Suppressor macrophage treated with lipopolysaccharide for 4 hours (primary cell): ENCODE measurements at regions not wholly inside any gene's neighbourhood (a gene's known extent, or its start where the extent isn't known, plus 50 kb on each side); places are given as distances from the start of the nearest gene placed in this dataset.
A peak's percentile ranks its signal among the peaks of the same experiment; 100 is the strongest.

Experiments used
- DNase-seq: peaks from one replicate; pipeline ENCODE4 v3.0.0-alpha.2; 2020

DNA sequence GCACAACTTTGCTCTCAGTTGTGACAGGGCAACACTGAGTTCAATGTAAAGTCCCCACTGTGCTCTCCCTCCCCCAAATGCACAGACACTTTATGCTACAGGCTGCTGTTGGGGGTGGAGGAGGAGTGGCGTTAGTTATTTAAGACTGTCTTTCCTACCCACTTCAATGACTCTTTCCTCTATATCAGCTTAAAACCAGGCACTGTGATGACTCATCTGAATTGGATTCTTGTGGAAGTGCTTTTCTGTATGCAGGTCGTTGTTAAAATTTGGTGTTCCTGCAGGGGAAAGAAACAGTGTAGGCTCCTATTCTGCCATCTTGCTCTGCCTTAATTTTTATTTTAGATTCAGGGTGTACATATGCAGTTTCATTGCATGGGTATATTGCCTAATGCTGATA is 1157.2 kb upstream of the ADGRL3 start:
- DNase-seq, result no peak

DNA sequence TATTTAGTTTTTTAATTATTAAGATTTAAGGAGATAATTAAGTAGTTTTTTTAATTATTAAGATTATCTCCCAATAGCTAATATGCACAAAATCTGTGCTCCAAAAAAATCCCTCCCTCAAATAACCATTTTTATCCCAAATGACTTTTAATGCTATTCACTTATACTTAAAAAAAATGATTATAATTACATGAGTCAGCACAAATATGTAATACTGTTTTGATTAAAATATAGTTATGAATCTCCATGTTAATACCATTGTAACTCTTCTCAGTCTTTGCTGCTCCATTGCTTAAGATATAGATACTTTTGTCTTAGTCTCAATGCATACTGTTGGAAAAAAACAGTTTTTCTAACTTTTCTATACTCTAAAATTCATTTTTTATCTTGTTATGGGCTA is 1121.1 kb upstream of the ADGRL3 start:
- no peak for DNase-seq

DNA sequence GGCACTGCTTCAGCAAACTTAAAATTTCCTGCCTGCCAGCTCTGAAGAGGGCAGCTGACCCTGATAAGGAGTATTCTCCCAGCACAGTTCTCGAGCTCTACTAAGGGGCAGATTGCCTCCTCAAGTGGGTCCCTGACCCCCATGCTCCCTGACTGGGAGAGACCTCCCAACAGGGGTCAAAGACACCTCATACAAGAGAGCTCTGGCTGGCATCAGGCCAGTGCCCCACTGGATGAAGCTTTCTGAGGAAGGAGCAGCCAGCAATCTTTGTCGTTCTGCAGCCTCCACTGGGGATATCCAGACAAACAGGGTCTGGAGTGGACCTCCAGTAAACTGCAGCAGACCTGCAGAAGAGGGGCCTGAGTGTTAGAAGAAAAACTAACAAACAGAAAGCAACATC is 1118.3 kb upstream of the ADGRL3 start:
- DNase-seq, result no peak

DNA sequence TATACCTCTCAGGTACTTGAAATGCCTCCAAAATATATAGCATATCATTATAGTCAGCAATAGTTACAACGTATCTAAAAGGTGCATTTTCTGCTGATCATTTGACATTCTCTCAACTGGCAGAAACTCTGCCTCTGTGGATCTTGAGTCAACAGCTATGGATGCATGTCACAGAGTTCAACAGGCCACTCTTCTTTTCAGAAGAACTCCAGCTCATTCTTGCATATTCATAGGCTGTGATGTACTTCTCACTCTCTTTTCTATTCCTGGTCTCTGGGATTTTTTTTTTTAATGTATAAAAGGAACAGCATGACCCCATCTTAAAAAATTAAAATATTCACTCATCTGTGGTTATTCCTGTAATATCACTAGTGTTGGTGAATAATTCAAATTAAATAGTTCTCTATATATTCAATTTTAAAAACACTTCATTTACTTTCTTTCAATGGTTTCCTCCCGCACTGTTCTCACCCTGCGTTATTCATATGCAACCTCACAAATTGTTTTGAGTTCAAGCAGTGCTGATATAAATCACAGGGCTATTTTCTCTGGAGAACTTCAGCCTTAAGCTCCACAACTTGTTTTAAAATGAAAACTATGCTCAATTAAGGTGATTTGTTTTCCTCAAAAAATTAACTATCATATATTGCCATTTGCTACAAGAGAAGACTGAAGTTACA is 1111.2 kb upstream of the ADGRL3 start:
- DNase-seq, result no peak

DNA sequence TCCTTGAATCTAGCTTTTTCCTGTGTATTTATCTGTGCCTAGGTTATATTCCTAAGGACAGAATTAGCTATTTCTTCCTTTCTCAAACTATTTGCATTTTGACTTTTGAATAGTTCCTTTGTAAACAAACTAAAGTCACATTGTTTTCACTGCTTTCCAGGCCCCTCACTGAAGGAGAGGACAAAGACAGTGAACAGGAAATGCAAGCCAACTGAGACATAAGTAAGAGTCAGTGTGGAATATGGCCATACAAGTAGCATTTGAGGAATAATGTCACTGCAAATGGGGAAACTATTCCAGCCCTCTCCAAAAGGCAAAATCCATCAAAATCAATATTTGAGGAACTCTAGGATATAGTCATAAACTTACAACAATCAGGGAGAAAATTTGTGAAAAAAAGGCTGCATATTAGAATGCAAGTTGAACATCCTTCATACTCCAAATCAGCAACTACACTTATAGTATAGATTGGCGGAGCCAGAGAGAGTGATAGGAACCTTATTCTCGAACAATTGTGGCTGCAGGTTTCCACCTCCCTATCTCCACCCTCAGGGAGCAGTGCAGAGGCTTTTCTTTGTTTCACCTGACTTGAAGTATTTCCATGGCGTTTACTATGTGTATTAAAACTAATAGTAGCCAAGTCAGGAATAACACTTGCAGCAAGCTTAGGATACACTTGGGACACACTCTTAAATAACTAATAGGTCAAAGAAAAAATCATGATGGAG is 1110.4 kb upstream of the ADGRL3 start:
- DNase-seq, result no peak

DNA sequence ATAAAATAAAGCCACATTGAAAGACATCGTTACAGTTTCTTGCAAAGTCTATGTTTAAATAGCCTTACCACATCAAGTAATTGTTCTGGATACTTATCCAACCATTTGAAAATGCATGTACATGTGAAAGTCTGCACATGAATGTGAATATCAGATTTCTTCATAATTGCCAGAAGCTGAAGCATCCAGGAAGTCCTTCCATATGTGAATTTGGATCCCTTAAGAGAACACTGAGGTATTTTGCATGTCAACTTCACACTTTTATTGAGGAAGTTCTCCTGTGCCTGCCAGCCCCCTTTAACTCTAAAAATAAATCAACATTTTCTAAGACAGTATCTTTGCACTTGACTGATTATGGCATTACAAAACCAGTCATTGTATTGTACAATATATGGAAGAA is 1103.5 kb upstream of the ADGRL3 start:
- DNase-seq, result no peak

DNA sequence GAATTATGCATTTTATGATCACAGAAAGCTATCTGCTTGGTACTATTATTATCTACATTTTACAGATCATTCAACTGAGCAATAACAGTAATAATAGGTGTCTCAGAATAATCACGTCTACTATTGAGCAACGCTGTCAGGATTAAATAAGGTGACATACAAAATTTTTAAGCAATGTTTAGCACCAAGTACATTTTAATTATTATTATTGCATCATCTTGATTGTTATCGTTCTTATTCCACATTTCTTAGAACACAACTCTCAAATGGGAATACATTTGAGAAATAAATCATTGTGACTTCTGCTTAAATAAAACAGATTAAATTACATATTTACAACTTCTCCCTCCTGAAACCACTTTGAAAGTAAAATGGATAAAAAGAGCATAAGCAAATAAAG is 1083.5 kb upstream of the ADGRL3 start:
- DNase-seq, result no peak

DNA sequence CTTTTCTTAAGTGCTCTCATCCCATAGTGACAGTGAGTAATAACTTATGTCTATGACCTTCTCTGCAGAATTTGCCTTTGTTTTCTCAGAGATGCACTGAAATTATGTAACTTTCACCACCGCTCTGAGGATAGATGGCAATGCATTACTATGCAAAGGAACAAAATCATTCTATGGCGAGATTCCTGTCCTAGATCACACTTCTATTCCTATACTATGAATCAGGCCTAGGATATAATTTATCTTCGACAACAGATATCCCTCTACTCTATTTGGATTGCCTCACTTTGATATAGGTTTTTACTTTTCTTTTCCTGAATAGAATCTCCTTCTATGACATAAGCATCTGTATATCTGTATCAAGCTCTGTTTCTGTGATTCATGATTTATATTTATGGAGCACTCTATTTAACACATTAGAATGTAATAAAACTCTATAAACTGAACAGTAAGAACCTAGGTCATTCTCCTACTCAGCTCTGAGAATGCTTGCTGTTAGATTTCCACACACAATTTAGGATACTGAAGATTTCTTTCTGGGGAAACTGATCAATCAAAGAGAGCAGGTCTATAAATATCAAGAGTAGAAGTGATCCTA is 1082.3 kb upstream of the ADGRL3 start:
- DNase-seq, result no peak

DNA sequence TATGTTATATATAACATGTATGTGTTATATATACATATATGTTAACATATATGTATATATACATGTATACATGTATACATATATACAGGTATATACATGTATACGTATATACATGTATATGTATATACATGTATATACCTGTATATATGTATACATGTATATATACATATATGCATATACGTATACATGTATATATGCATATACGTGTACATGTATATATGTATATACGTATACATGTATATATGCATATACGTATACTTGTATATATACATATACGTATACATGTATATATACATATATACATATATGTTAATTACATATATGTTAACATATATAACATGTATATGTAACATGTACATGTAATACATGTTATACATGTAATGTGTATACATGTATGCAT is 1077.3 kb upstream of the ADGRL3 start:
- no peak for DNase-seq

DNA sequence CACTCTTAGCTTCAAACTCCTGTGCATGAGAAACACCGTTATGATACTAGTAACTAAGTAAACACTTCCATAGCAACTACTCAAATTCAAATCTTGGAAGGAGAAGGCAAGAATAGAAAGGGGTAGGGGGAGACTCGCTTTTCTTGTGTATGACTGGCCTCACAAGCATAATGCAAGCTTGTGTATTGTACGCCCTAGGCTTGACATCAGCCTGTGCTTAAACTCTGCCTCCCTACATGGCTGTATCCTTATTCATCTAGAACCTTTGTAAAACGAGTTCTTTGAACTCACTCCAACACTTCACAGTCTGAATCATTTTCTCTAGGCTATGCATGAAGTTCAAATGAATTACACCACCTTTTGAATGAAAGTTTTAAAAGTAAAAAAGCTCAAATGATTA is 1071.2 kb upstream of the ADGRL3 start:
- DNase-seq, result no peak

DNA sequence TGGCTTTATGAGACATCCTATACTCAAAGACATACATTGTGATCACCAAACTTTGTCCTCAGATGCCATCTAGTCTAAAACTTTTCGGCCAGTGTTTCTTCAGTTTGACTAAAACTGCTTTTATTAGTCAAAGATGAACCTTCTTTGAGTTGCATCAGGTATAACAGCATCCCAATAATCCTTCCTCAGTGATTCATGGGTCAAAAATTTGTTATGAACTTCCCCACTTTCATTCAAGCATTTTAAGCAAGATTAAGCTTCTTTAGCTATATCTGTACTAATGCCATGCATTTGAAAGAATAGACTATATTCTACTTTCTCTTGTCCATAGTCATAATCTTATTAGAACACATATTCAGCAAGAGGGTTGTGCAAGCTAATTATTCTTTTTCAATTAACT is 1070.4 kb upstream of the ADGRL3 start:
- no peak for DNase-seq

DNA sequence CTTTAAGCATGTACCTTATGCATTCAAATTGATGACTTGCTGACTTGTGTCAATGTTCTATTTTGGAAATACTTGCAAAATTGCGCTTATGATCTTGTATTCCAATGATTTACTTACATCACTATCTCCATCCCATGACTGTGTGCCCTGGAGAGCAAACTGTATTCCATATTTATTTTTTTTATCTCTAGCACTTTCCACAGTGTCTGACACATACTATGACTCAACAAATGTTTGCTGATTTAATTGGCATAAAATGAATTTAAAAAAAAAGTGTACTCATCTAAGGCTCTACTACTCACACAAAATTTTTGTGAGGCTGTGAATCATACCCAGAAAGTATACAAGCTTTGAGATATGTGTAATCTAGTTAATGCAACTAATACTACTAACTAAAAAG is 1066.8 kb upstream of the ADGRL3 start:
- no peak for DNase-seq

DNA sequence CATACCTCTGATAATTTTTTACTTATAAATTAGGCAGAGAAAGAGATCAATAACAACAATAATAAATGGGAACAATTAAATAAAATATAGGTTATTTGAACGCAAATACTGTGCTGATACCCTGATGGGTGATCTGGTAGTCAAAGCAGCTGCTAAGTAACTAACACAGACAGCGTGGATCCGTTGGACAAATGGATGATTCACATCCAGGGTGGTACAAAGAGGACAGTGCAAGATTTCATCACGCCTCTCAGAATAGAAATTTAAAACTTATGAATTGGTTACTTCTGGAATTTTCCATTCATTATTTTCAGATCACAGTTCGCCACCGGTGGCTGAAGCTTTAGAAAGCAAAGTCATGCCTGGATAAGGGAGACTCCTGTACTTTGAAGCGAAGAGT is 1066.0 kb upstream of the ADGRL3 start:
- no peak for DNase-seq

DNA sequence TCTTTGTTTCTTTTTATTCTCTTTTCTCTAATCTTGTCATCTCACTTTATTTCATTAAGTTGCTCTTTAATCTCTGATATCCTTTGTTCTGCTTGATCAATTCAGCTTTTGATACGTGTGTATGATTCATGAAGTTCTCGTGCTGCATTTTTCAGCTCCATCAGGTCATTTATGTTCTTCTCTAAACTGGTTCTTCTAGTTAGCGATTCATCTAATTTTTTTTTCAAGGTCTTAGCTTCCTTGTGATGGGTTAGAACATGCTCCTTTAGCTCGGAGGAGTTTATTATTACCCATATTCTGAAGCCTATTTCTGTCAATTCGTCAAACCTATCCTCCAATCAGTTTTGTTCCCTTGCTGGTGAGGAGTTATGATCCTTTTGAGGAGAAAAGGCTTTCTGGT is 1045.0 kb upstream of the ADGRL3 start:
- no peak for DNase-seq

DNA sequence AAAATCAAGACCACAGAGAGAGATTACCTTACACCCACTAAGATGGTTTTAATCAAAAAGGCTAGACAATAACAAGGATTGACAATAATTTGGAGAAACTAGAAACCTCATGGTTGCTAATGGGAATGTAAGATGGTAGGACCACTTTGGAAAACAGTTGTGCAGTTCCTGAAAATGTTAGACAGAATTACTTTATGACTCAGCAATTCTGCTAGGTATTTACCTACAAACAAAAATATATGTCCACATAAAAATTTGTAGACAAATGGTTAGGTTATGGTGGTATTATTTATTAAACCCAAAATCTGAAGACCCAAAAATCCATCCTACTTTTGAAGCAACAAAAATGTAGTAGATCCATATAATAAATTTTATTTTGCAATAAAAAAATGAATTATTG is 1027.0 kb upstream of the ADGRL3 start:
- no peak for DNase-seq

DNA sequence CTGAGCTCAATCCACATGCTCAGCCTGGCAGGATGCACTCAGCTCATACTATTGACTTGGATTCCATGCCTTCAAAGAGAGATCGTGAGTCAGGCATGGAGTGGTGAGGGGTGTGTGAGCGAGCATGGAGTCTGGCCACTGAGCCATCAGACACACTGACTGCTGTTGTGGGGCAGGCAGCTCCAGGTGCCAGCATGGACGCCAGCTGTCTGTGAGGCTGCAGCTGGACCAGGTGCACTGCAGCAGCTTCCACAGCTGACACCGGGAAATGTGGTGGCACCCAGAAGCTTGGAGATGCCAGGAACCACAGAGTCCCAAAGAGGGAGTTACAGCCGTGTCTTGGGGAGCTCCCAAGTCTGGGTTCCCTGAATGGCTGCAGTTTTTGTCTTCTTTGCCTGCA is 1026.4 kb upstream of the ADGRL3 start:
- DNase-seq, result no peak

DNA sequence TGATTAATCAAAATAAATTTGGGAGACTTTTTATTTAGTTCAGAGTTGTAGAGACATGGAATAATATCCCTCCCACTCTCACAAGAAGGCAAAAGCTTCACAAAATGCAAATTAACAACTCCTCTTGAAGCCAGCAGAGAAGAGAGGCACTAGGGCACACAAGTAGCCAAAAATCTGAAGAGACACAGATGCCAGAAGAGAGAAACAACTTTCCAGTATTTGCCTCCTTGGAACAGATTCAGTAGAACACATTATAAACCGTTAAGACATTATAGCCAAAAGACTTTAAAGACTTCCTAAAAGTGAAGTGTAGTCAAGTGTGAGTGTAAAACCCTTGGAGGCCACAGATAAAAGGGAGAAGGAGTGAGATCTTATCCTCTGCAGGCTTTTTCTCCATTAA is 1024.9 kb upstream of the ADGRL3 start:
- DNase-seq, result no peak

DNA sequence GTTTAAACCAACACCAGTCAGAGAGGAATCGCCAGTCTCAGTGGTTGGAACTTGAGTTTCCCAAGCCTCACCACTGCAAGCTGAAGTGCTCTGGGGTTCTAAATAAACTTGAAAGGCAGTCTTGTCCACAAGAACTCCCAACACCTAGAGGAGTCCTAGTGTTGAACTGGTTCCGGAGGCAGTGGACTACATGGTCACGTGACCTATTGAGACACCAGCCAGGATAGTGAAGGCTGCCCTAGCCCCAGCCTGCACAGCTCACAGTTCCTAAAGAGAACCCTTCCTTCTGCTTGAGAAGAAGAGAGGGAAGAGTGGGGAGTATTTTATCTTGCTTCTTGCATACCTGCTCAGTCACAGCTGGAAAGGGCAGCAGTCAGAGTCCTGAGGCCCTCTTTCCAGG is 1012.7 kb upstream of the ADGRL3 start:
- DNase-seq, result no peak

DNA sequence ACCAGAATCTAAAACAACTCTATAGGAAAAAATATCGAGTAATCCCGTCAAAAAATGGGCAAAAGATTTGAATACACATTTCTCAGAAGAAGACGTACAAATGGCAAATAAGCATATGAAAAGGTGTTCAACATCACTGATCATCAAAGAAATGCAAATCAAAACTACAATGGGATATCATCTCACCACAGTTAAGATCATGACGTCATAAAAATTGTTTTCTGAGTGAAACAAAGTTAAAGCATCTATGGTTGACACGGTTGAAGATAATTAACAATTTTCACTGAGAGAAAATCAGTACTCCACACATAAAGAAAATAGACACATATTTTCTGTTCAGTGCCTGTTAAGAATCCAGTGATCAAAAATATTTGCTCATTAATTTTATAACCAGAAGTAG is 1010.8 kb upstream of the ADGRL3 start:
- DNase-seq, result no peak

DNA sequence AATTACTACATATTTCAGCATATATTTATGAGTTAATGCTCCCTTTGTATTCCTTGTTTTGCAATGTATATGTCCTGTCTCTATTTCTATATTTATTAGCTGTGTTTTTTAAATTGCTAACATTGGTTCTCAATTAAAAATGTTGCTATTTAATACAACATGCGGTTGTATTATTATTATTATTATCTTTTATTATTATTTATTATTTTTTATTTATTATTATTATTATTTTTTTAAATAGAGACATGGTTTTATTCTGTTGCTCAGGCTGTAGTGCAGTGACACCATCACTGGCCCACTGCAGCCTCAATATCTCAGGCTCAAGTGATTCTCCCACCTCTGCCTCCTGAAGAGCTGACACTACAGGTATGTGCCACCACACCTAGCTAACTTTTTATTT is 1005.9 kb upstream of the ADGRL3 start:
- DNase-seq, result no peak

DNA sequence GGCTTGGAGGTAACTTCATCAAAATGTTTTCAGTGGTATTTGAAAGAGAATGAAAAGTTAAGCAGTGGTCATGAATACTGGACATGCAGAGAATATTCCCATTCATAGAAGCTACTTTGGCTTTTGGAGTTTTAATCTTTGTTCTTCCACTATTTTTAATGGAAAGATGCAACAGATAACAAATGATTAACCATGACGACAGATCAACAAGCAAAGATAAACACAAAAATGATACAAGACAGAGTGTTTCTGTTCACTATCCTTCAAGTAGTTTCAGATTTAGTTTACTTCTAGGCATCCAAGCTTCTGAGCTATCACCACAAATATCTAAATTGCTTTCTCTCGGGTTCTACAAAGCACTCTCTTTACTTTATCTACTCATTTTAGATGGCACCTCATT is 1004.9 kb upstream of the ADGRL3 start:
- no peak for DNase-seq

DNA sequence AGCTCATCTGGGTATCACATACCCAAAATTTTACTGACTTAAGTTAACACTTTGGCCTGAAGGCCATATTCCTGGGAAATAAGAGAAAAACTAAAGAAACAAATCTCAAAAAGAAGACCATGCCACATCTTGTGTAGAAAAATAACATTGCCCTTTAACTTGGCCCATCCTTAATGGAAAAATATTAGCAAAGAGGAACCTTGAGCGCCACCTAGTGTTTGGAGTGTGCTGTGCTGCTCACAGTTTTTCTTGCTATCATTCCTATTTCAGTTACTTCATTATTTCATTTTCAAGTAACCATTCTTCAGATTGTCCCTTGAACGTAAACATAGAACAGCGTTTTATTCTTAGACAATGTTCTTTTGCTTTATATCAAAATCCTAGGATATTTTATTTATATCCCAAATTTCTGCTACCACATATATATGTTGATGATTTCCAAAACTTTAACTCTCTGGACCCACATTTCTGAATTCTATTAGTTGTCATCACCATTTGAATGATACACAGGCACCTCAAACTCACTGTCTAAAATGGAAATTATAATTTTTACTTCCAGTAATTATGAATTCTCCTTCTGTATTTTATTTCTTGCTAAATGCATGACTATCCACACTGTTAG is 999.0 kb upstream of the ADGRL3 start:
- DNase-seq, result peak; percentile 74

DNA sequence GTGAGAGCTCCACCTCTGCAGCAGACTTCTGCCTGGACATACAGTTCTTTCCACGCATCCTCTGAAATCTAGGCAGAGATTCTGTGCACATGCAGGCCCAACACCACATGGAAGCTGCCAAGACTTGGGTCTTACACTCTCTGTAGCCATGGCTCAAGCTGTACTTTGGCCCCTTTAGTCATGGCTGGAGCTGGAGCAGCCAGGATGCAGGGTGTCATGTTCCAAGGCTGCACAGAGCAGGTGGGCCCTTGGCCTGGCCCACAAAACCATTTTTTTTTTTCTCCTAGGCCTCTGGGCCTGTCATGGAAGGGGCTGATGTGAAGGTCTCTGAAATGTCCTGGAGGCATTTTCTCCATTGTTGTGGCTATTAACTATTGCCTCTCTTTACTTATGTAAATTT is 990.5 kb upstream of the ADGRL3 start:
- DNase-seq, result no peak

DNA sequence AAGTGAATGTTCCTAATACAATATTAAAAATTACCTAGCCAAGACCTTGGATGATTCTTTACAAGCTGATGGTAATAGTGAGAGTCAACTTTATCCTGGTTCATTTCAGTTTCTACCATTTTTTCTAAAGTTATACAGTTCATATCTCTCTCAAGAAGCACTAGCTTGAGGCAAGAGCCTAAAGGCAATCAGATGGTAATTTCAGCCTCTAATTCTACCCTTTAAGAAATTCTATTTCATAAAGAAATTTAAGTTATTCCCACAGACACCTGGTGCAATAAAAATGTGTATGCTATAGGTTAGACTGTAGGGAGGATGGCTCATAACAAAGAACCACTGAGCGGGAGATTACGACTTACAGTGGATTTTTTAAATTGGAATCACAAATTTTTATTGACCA is 984.2 kb upstream of the ADGRL3 start:
- DNase-seq, result no peak
